HEK293 (cell line): ENCODE measurements at regions not wholly inside any gene's neighbourhood (a gene's known extent, or its start where the extent isn't known, plus 50 kb on each side); places are given as distances from the start of the nearest gene placed in this dataset.

ENCODE experiments used
- CTCF ChIA-PET: fragments of 350-600 bp; formaldehyde crosslinking; extraction: SDS; loops from one replicate; lab custom pipeline; 2021; ENCODE audit warnings: antibody characterized with exemption; lab: Yijun Ruan, JAX
- POLR2A ChIA-PET: fragments of 300-600 bp; formaldehyde crosslinking; extraction: SDS; loops from one replicate; lab custom pipeline; 2020; ENCODE audit warnings: antibody characterized with exemption, inconsistent platforms; lab: Yijun Ruan, JAX
- H3K27ac ChIP-seq: fragments of 200-500 bp; sonication (Bioruptor generic); 2 replicates; pipeline ENCODE4 v1.5.1; 2014; ENCODE audit warnings: low read depth, low read length, control low read depth, inconsistent platforms; ENCODE audit errors: extremely low read depth
- H3K36me3 ChIP-seq, 2 experiments: fragments of 200-500 bp in 1 of 2; sonication (Bioruptor generic) in 1 of 2; 1 replicate in 1 of 2; 2 replicates in 1 of 2; pipeline ENCODE4 v1.5.1; 2014 to 2017; ENCODE audit warnings: inconsistent platforms in 2 of 2, low read length in 2 of 2; ENCODE audit not compliant: control insufficient read depth in 2 of 2, insufficient read depth in 1 of 2
- H3K4me1 ChIP-seq: fragments of 200-500 bp; sonication (Bioruptor generic); 2 replicates; pipeline ENCODE4 v1.5.1; 2014; ENCODE audit warnings: mild to moderate bottlenecking, low read length, inconsistent platforms; ENCODE audit not compliant: control insufficient read depth, insufficient read depth
- H3K4me3 ChIP-seq: 2 replicates; pipeline ENCODE4 v1.5.1; 2011; ENCODE audit warnings: low read depth, mild to moderate bottlenecking, control low read depth, low read length, moderate library complexity
- H3K9me3 ChIP-seq: fragments of 200-500 bp; sonication (Bioruptor generic); 2 replicates; pipeline ENCODE4 v1.5.1; 2014; ENCODE audit warnings: low read depth, low read length, inconsistent platforms; ENCODE audit not compliant: control insufficient read depth, insufficient read depth
- KLF16 ChIP-seq: fragments of 450-650 bp; formaldehyde crosslinking; IDR thresholded peaks from 2 replicates; pipeline ENCODE4 v1.5.1; 2017; ENCODE audit warnings: missing biosample characterization, missing genetic modification characterization
- MEIS1 ChIP-seq: sonication (generic); formaldehyde crosslinking; IDR thresholded peaks from 2 replicates; pipeline ENCODE4 v1.8.1; 2022; ENCODE audit warnings: missing genetic modification reagents, mild to moderate bottlenecking, borderline replicate concordance
- ZBTB11 ChIP-seq: fragments of 450-650 bp; formaldehyde crosslinking; conservative IDR thresholded peaks from 2 replicates; pipeline ENCODE4 v1.5.1; 2016; ENCODE audit warnings: low read depth, missing biosample characterization, missing genetic modification characterization
- ZBTB48 ChIP-seq: fragments of 450-650 bp; formaldehyde crosslinking; IDR thresholded peaks from 2 replicates; pipeline ENCODE4 v1.5.1; 2016; ENCODE audit warnings: missing biosample characterization, missing genetic modification characterization
- ZNF133 ChIP-seq: fragments of 450-650 bp; formaldehyde crosslinking; IDR thresholded peaks from 2 replicates; pipeline ENCODE4 v1.5.1; 2016; ENCODE audit warnings: missing biosample characterization, missing genetic modification characterization
- ZNF184 ChIP-seq: fragments of 450-650 bp; IDR thresholded peaks from 2 replicates; pipeline ENCODE4 v1.5.1; 2018; ENCODE audit warnings: missing biosample characterization, mild to moderate bottlenecking, missing genetic modification characterization
- ZNF211 ChIP-seq: fragments of 450-650 bp; formaldehyde crosslinking; IDR thresholded peaks from 2 replicates; pipeline ENCODE4 v1.5.1; 2016; ENCODE audit warnings: low read depth, missing biosample characterization, missing genetic modification characterization
- ZNF302 ChIP-seq: fragments of 450-650 bp; formaldehyde crosslinking; IDR thresholded peaks from 2 replicates; pipeline ENCODE4 v1.5.1; 2016; ENCODE audit warnings: missing biosample characterization, missing genetic modification characterization, low read depth
- ZNF335 ChIP-seq: fragments of 450-650 bp; formaldehyde crosslinking; conservative IDR thresholded peaks from 2 replicates; pipeline ENCODE4 v1.5.1; 2016; ENCODE audit warnings: missing biosample characterization, missing genetic modification characterization
- ZNF423 ChIP-seq: fragments of 450-650 bp; formaldehyde crosslinking; IDR thresholded peaks from 2 replicates; pipeline ENCODE4 v1.5.1; 2016; ENCODE audit warnings: missing biosample characterization, missing genetic modification characterization
- ZNF600 ChIP-seq: fragments of 450-650 bp; formaldehyde crosslinking; IDR thresholded peaks from 2 replicates; pipeline ENCODE4 v1.5.1; 2016; ENCODE audit warnings: missing biosample characterization, missing genetic modification characterization
- ZNF624 ChIP-seq: fragments of 450-650 bp; formaldehyde crosslinking; IDR thresholded peaks from 2 replicates; pipeline ENCODE4 v1.5.1; 2017; ENCODE audit warnings: missing biosample characterization, missing genetic modification characterization
- ZNF629 ChIP-seq: fragments of 450-650 bp; formaldehyde crosslinking; IDR thresholded peaks from 2 replicates; pipeline ENCODE4 v1.5.1; 2017; ENCODE audit warnings: missing biosample characterization, missing genetic modification characterization
- TF ChIP-seq, protein P1 (sequence below): fragments of 450-650 bp; formaldehyde crosslinking; IDR thresholded peaks from 2 replicates; pipeline ENCODE4 v1.5.1; 2016; ENCODE audit warnings: missing biosample characterization, missing genetic modification characterization
- TF ChIP-seq, protein P2 (sequence below): fragments of 450-650 bp; formaldehyde crosslinking; conservative IDR thresholded peaks from 2 replicates; pipeline ENCODE4 v1.5.1; 2016; ENCODE audit warnings: low read depth, missing biosample characterization, missing genetic modification characterization
- TF ChIP-seq, protein P3 (sequence below): fragments of 450-650 bp; formaldehyde crosslinking; IDR thresholded peaks from 2 replicates; pipeline ENCODE4 v1.5.1; 2016; ENCODE audit warnings: missing biosample characterization, missing genetic modification characterization, borderline replicate concordance
- TF ChIP-seq, protein P4 (sequence below): fragments of 450-650 bp; formaldehyde crosslinking; IDR thresholded peaks from 2 replicates; pipeline ENCODE4 v1.5.1; 2016; ENCODE audit warnings: missing biosample characterization, missing genetic modification characterization

- TF ChIP-seq, protein P1, sequence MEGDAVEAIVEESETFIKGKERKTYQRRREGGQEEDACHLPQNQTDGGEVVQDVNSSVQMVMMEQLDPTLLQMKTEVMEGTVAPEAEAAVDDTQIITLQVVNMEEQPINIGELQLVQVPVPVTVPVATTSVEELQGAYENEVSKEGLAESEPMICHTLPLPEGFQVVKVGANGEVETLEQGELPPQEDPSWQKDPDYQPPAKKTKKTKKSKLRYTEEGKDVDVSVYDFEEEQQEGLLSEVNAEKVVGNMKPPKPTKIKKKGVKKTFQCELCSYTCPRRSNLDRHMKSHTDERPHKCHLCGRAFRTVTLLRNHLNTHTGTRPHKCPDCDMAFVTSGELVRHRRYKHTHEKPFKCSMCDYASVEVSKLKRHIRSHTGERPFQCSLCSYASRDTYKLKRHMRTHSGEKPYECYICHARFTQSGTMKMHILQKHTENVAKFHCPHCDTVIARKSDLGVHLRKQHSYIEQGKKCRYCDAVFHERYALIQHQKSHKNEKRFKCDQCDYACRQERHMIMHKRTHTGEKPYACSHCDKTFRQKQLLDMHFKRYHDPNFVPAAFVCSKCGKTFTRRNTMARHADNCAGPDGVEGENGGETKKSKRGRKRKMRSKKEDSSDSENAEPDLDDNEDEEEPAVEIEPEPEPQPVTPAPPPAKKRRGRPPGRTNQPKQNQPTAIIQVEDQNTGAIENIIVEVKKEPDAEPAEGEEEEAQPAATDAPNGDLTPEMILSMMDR = no peak
- TF ChIP-seq ZNF211 (tag by site-specific recombination) = no peak
- TF ChIP-seq, all 188 proteins: peak for 0
These were observed 64.3 kb upstream of the SIRPG start (continued) for GRCh38 chr20:1721687-1722512.

GRCh38 chr20:1720845-1721475 is 63.4 kb upstream of the SIRPG start:
- ChIA-PET CTCF (interaction anchor here (1.3 to 1.7 kb wide), 2 partner anchors 56 to 217 kb away, joined by 4 to 5 read pairs; no protein-coding TSS in a partner anchor), POLR2A (no interaction called here)
- H3K9me3 ChIP-seq = no peaks in the 10 kb centered on the region
- H3K36me3 ChIP-seq = no peaks in the 10 kb centered on the region
- no peak overlapping the region for H3K4me3 ChIP-seq
- H3K4me1 ChIP-seq = no peaks in the 10 kb centered on the region
- H3K27ac ChIP-seq = no peak overlapping the region
- TF ChIP-seq ZBTB11 = no peak
- no peak for TF ChIP-seq ZNF335 (tag by site-specific recombination)
- no peak for TF ChIP-seq ZNF184
- TF ChIP-seq ZNF133 (tag by site-specific recombination) = no peak
- no peak for TF ChIP-seq ZNF423 (tag by site-specific recombination)
- TF ChIP-seq ZNF600 (tag by site-specific recombination) = no peak
- TF ChIP-seq ZNF624 (tag by site-specific recombination) = no peak
- no peak for TF ChIP-seq ZNF302 (tag by site-specific recombination)
- no peak for TF ChIP-seq MEIS1 (CRISPR knock-in tag)
- TF ChIP-seq, protein P2, sequence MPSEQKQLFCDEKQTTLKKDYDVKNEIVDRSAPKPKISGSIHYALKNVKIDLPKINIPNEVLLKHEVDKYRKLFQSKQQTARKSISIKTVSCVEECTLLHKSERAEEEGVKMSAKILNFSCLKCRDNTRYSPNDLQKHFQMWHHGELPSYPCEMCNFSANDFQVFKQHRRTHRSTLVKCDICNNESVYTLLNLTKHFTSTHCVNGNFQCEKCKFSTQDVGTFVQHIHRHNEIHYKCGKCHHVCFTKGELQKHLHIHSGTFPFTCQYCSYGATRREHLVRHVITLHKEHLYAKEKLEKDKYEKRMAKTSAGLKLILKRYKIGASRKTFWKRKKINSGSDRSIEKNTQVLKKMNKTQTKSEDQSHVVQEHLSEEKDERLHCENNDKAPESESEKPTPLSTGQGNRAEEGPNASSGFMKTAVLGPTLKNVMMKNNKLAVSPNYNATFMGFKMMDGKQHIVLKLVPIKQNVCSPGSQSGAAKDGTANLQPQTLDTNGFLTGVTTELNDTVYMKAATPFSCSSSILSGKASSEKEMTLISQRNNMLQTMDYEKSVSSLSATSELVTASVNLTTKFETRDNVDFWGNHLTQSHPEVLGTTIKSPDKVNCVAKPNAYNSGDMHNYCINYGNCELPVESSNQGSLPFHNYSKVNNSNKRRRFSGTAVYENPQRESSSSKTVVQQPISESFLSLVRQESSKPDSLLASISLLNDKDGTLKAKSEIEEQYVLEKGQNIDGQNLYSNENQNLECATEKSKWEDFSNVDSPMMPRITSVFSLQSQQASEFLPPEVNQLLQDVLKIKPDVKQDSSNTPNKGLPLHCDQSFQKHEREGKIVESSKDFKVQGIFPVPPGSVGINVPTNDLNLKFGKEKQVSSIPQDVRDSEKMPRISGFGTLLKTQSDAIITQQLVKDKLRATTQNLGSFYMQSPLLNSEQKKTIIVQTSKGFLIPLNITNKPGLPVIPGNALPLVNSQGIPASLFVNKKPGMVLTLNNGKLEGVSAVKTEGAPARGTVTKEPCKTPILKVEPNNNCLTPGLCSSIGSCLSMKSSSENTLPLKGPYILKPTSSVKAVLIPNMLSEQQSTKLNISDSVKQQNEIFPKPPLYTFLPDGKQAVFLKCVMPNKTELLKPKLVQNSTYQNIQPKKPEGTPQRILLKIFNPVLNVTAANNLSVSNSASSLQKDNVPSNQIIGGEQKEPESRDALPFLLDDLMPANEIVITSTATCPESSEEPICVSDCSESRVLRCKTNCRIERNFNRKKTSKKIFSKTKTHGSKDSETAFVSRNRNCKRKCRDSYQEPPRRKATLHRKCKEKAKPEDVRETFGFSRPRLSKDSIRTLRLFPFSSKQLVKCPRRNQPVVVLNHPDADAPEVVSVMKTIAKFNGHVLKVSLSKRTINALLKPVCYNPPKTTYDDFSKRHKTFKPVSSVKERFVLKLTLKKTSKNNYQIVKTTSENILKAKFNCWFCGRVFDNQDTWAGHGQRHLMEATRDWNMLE (tag by site-specific recombination) = no peak
- TF ChIP-seq, protein P3, sequence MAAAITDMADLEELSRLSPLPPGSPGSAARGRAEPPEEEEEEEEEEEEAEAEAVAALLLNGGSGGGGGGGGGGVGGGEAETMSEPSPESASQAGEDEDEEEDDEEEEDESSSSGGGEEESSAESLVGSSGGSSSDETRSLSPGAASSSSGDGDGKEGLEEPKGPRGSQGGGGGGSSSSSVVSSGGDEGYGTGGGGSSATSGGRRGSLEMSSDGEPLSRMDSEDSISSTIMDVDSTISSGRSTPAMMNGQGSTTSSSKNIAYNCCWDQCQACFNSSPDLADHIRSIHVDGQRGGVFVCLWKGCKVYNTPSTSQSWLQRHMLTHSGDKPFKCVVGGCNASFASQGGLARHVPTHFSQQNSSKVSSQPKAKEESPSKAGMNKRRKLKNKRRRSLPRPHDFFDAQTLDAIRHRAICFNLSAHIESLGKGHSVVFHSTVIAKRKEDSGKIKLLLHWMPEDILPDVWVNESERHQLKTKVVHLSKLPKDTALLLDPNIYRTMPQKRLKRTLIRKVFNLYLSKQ (tag by site-specific recombination) = no peak
- TF ChIP-seq, protein P4, sequence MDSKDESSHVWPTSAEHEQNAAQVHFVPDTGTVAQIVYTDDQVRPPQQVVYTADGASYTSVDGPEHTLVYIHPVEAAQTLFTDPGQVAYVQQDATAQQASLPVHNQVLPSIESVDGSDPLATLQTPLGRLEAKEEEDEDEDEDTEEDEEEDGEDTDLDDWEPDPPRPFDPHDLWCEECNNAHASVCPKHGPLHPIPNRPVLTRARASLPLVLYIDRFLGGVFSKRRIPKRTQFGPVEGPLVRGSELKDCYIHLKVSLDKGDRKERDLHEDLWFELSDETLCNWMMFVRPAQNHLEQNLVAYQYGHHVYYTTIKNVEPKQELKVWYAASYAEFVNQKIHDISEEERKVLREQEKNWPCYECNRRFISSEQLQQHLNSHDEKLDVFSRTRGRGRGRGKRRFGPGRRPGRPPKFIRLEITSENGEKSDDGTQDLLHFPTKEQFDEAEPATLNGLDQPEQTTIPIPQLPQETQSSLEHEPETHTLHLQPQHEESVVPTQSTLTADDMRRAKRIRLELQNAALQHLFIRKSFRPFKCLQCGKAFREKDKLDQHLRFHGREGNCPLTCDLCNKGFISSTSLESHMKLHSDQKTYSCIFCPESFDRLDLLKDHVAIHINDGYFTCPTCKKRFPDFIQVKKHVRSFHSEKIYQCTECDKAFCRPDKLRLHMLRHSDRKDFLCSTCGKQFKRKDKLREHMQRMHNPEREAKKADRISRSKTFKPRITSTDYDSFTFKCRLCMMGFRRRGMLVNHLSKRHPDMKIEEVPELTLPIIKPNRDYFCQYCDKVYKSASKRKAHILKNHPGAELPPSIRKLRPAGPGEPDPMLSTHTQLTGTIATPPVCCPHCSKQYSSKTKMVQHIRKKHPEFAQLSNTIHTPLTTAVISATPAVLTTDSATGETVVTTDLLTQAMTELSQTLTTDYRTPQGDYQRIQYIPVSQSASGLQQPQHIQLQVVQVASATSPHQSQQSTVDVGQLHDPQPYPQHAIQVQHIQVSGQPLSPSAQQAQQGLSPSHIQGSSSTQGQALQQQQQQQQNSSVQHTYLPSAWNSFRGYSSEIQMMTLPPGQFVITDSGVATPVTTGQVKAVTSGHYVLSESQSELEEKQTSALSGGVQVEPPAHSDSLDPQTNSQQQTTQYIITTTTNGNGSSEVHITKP (tag by site-specific recombination) = no peak
- no peak for TF ChIP-seq ZNF629 (tag by site-specific recombination)
- no peak for TF ChIP-seq KLF16 (tag by site-specific recombination)
- no peak for TF ChIP-seq ZBTB48 (tag by site-specific recombination)
